Epithelial cell of esophagus (primary cell): ENCODE measurements at regions not wholly inside any gene's neighbourhood (a gene's known extent, or its start where the extent isn't known, plus 50 kb on each side); places are given as distances from the start of the nearest gene placed in this dataset.
"Not testable (repeated sequence)": the region's sequence is repeated elsewhere in the genome, so short reads cannot be mapped to it uniquely, and the experiment has no call there.

Source experiments
- DNase-seq: peaks from one replicate; pipeline ENCODE4 v3.0.0; 2010; ENCODE audit warnings: low read depth
- H3K4me3 ChIP-seq: 2 replicates; pipeline ENCODE4 v1.5.1; 2011; ENCODE audit warnings: mild to moderate bottlenecking, low read length, control low read depth
- CTCF ChIP-seq: IDR thresholded peaks from 2 replicates; pipeline ENCODE4 v1.5.1; 2011; ENCODE audit warnings: low read depth, mild to moderate bottlenecking, low read length, control low read depth, inconsistent platforms; ENCODE audit not compliant: insufficient read depth; ENCODE audit errors: missing control alignments

DNA sequence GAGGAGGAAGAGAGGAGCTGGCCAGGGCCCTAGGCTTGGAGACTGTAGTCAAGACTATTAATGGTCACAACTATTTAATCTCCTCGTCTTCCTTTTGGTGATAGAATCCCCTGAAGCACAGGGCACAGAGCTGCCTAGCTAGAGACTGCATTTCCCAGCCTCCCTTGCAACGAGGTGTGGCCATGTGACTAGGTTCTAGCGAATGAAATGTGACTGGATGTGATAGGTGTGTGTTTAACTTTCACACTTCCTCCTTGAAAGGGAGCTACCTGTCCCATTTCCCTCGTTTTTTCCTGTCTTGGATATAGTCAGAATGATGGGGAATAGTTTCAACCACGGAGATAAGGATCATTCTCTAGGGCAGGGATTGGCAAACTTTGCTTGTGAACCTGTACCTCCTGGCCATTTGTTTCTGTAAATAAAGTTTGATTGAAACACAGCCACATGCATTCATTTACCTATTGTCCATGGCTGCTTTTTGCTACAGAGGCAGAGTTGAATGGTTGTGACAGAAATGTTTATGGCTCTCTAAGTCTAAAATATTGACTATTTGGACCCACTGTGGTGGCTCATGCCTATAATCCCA, 313.5 kb downstream of the MIAT start:
- no peak overlapping the region for H3K4me3 ChIP-seq
- no peak for TF ChIP-seq CTCF
- DNase-seq: no peak

- DNase-seq: no peak
- no peak overlapping the region for H3K4me3 ChIP-seq
- TF ChIP-seq CTCF: no peak
Measured at GRCh38 chr22:26972286-26972685, 314.9 kb downstream of the MIAT start.

DNA sequence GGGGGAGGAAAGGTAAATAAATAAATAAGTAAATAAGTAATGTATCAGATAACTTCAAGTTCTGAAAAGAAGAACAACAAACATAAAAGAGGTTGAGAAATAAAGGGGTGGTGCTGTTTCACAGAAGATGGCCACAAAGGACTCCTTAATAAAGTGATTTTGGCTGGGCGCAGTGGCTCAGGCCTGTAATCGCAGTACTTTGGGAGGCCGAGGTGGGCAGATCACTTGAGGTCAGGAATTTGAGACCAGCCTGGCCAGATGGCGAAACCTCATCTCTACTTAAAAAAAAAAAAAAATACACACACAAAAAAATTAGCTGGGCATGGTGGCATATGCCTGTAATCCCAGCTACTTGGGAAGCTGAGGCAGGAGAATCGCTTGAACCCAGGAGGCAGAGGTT, 315.5 kb downstream of the MIAT start:
- H3K4me3 ChIP-seq, DNase-seq: not testable (repeated sequence)

DNA sequence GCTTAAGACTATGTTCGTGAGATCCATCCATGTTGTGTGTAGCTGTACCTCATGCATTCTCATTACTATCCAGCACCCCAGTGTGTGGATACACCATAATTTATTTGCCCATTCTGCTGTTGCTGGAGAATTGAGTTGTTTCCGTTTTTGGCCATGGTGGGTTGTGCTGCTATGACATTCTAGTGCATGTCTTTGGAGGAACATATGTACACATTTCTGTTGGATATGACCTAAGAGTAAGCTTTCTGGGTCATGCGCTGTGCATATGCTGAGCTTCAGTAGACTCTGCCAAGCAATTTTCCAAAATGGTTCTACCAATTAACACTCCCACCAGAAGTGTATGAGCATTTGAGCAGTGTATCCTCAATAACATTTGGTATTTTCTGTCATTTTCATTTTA, 316.6 kb downstream of the MIAT start:
- DNase-seq: no peak
- no peak overlapping the region for H3K4me3 ChIP-seq
- no peak for TF ChIP-seq CTCF

DNA sequence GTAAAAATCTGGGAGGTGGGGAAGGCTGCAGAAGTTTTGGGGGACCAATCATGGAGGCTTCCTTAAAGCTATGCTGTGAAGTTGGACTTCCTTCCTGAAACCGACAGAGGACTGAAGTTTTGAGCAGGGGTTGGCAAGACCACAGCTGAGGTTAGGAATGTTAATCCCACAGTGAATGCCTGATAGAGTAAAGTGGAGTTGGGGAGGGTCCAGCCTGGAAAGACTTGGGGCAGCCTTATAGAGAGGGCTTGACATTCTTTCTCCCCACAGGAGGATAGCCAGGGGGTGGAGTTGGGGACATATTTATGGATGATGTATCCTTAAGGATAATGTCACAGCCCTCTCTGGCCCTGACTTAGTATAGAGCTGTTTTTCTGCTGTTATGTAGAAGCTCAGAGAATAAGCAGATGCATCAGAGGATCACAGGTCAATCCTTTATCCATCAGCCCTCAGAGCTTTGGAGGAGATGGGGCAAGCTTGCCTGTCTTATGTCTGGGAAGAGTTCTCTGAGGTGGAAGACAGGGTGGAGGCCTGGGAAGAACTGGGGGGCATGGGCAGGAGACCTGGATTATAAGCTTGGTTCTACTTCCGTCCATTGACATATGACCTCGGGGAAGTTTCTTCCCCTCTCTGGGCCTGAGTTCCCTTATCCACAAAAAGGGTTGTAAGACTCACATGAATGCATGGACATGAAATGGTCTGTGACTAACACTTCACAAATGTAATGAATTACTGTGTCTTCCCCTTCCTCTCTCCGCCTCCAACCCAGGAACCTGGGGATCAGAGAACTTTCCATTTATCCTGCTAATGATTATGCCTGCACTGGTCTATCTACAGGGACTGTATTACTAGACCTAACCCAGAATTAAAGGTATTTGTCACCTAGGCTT, 317.8 kb downstream of the MIAT start:
- H3K4me3 ChIP-seq: no peak overlapping the region
- DNase-seq: peak; percentile 14
- TF ChIP-seq CTCF: no peak

DNA sequence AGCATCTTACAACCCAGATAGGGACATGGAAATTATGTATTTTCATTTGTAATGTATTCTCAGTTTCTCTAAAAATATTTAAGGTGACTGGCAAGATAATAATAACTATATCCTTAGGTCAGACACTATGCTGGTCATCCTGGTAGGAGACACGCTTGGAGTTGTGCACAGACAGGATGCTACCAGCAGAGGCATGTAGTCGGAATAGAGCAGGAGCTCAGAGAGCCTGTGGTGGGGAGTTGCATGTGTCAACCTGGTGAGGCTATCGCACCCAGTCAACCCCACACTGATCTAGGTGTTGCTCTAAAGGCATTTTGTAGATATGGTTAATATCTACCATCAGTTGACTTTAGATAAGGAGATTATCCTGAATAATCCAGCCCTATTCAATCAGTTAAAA, 318.5 kb downstream of the MIAT start:
- DNase-seq: no peak
- no peak for TF ChIP-seq CTCF
- H3K4me3 ChIP-seq: no peak overlapping the region

GRCh38 chr22:26977741-26978376, 320.5 kb downstream of the MIAT start:
- no peak for TF ChIP-seq CTCF
- no peak overlapping the region for H3K4me3 ChIP-seq
- DNase-seq: peak; percentile 17
